ENCODE measurements at regions not wholly inside any gene's neighbourhood (a gene's known extent, or its start where the extent isn't known, plus 50 kb on each side); places are given as distances from the start of the nearest gene placed in this dataset.
A peak's percentile ranks its signal among the peaks of the same experiment; 100 is the strongest.

DNA sequence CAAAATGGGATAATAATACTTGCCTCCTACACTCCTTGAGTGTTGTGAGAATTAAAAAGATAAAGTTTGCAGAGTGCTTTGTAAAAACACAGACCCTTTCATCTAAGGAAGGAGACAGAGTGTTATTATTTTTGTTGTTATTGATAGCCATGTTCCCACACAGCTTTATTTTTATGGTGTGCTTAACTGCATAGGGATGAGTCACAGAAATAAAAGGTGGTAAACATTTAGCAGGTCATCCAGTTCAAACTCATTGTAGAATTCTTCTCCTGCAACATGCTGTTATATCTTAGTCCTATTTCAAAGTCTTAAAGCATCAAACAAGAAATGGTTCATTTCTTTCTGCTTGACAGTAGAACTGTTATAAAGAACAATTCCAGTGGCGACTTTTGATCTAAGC is 367.5 kb upstream of the ACTBL2 start:
- peak; percentile 62 for DNase-seq (ENCODE audit: low read depth)
- TF ChIP-seq, protein P1, sequence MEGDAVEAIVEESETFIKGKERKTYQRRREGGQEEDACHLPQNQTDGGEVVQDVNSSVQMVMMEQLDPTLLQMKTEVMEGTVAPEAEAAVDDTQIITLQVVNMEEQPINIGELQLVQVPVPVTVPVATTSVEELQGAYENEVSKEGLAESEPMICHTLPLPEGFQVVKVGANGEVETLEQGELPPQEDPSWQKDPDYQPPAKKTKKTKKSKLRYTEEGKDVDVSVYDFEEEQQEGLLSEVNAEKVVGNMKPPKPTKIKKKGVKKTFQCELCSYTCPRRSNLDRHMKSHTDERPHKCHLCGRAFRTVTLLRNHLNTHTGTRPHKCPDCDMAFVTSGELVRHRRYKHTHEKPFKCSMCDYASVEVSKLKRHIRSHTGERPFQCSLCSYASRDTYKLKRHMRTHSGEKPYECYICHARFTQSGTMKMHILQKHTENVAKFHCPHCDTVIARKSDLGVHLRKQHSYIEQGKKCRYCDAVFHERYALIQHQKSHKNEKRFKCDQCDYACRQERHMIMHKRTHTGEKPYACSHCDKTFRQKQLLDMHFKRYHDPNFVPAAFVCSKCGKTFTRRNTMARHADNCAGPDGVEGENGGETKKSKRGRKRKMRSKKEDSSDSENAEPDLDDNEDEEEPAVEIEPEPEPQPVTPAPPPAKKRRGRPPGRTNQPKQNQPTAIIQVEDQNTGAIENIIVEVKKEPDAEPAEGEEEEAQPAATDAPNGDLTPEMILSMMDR (IDR thresholded peaks at IDR 0.05; ENCODE audit: insufficient read depth, low read depth, low read length), result no peak
- H3K4me3 ChIP-seq (ENCODE audit: low read depth, low read length), result no peak overlapping the region

DNA sequence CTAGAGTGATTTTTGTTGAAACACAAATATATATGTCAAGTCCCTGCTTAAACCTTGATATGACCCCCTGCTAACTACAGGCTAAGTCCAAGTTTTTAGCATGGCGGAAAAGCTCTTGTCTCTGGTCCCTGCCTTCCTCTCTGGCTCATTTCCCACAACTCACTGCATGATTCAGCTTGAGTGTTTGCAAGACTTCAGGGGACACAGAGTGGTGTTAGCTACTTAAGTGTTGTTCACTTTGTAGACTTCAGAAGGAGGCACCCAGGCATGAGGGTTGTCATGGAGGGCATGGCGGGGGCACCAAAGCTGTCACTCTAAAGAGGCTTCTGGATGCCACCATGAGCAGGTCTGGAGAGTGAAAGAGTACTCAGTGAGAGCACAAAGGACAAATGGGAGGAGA is 362.4 kb upstream of the ACTBL2 start:
- H3K4me3 ChIP-seq (ENCODE audit: low read depth, low read length), result no peak overlapping the region
- DNase-seq (ENCODE audit: low read depth), result no peak
- TF ChIP-seq, protein P1 (IDR thresholded peaks at IDR 0.05; ENCODE audit: insufficient read depth, low read depth, low read length), result no peak

DNA sequence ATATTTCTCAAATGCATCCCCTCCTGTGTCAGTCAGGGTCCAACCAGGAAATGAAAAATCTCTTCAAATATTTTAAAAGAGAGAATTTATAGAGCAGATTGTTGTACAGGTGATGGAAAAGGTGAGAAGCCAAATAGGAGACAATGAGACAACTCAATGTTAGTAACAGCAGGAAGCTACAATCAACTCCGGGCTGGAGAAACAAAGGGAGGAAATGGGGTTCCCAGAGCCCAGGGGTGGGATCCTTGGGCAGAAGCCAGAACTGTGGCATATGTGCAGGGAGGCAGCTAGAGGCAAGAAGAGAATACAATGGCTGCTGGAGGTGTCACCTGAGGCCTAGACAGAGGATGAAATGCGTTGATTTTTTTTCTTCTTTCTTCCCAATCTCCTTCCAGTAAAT is 361.8 kb upstream of the ACTBL2 start:
- no peak for DNase-seq (ENCODE audit: low read depth)
- TF ChIP-seq, protein P1 (IDR thresholded peaks at IDR 0.05; ENCODE audit: insufficient read depth, low read depth, low read length), result no peak
- no peak overlapping the region for H3K4me3 ChIP-seq (ENCODE audit: low read depth, low read length)

DNA sequence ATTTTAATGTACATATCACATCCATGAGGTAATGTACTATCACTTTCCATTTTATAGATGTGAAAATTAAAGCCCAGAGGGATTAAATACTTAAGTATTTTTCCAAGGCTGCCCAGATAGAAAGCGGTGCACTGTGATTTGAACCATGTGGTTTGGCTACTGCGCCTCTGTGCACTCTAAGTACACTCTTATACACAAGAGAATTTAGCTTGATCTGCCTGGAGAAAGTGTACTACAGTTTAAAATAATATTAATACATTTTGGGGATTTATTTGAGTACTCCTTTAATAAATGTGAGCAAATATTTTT is 360.4 kb upstream of the ACTBL2 start:
- DNase-seq (ENCODE audit: low read depth), result peak; percentile 44
- no peak overlapping the region for H3K4me3 ChIP-seq (ENCODE audit: low read depth, low read length)
- TF ChIP-seq, protein P1 (IDR thresholded peaks at IDR 0.05; ENCODE audit: insufficient read depth, low read depth, low read length), result no peak

DNA sequence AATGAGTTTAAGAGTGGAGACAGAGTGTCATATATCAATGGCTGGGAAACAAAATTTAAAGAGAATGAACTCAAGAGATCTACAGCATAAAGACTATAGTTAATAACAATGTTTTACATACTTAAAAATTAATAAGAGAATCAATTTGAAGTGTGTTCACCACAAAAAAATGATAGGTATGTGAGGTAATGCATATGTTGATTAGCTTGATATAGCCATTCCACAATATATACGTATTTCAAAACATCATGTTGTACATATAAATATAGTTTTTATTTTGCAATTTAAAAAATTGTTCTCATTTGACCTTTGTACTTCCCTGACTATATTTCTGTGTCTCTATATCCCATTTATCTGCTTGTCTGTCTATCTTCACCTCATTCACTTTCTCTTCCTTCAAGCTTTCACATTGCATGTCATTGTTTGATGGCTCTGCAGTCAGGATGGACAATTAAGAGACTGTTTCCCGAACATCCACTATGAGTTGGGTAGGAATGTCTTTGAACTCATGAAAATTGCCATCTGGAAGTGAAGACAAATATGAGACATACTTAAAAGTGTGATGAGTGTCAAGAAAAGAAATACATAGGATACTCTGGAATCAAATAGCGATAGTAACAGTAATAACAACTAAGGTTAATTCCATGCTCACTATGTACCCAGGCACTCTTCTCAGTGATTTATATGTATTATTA is 359.9 kb upstream of the ACTBL2 start:
- H3K4me3 ChIP-seq (ENCODE audit: low read depth, low read length), result no peak overlapping the region
- TF ChIP-seq, protein P1 (IDR thresholded peaks at IDR 0.05; ENCODE audit: insufficient read depth, low read depth, low read length), result no peak
- DNase-seq (ENCODE audit: low read depth), result no peak

DNA sequence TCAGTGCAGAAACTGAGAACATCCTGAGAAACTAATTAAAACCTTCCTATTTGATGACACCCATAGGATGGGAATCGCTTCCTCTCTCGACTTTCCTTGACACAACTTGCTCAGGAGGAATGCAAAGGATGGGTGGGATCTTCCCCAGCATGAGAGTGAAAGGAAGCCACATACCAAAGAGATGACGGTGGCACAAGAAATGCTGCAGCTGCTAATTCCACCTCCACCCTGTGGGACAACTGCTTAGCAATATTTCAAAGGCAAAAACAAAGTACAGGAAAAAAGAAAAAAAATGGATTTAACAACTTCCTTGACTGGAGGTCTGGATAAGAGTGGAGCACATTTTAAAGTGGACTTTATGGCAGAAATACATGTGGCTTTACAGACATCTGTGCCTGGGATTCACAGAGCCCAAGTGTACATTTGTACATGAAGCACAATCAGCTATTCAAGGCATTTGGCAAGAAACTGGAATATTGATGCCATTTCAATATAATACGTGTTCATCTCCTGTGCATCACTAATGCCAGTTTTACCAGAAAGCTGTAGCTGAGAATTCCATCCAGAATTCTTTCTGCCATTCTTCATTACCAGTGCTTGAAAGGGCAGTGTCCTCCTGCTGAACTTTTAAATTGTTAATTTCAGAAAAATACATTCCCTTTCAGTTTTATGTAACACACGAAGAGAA is 359.2 kb upstream of the ACTBL2 start:
- TF ChIP-seq, protein P1 (IDR thresholded peaks at IDR 0.05; ENCODE audit: insufficient read depth, low read depth, low read length), result no peak
- no peak overlapping the region for H3K4me3 ChIP-seq (ENCODE audit: low read depth, low read length)
- DNase-seq (ENCODE audit: low read depth), result peak; percentile 89
